Spleen (tissue), 11 donors: ENCODE measurements at regions not wholly inside any gene's neighbourhood (a gene's known extent, or its start where the extent isn't known, plus 50 kb on each side); places are given as distances from the start of the nearest gene placed in this dataset.

ENCODE experiments used
- DNase-seq: peaks from one replicate; pipeline ENCODE4 v3.0.0-alpha.2; 2020
- H3K27ac ChIP-seq, 8 donors: fragments of 200-600 bp; sonication (generic) in 7 of 8; 1 replicate in 4 of 8; 2 replicates in 4 of 8; pipeline versions ENCODE4 v1.5.0 to v1.8.0; 2016 to 2021; ENCODE audit warnings: inconsistent platforms in 4 of 8, mild to moderate bottlenecking in 4 of 8, moderate library complexity in 1 of 8
- H3K27me3 ChIP-seq, 7 donors: fragments of 200-600 bp; sonication (generic) in 6 of 7; replicated peaks in 1 of 7; 1 replicate in 4 of 7; 2 replicates in 3 of 7; pipeline versions ENCODE4 v1.5.0 to v1.8.0; 2016 to 2021; ENCODE audit warnings: inconsistent platforms in 3 of 7, mild to moderate bottlenecking in 1 of 7
- H3K36me3 ChIP-seq, 6 donors: fragments of 200-600 bp; sonication (generic) in 5 of 6; 1 replicate in 4 of 6; 2 replicates in 2 of 6; pipeline versions ENCODE4 v1.5.0 to v1.8.0; 2016 to 2021; ENCODE audit warnings: inconsistent platforms in 2 of 6
- H3K4me1 ChIP-seq, 6 donors: fragments of 200-600 bp; sonication (generic) in 5 of 6; 1 replicate in 3 of 6; 2 replicates in 3 of 6; pipeline versions ENCODE4 v1.5.0 to v1.8.0; 2016 to 2021; ENCODE audit warnings: inconsistent platforms in 3 of 6
- H3K4me3 ChIP-seq, 8 donors: fragments of 200-600 bp; sonication (generic) in 7 of 8; 1 replicate in 4 of 8; 2 replicates in 4 of 8; pipeline versions ENCODE4 v1.5.0 to v1.8.0; 2016 to 2021; ENCODE audit warnings: inconsistent platforms in 4 of 8, mild to moderate bottlenecking in 4 of 8, moderate library complexity in 2 of 8
- H3K9me3 ChIP-seq, 8 donors: fragments of 200-600 bp; sonication (generic) in 7 of 8; 1 replicate in 4 of 8; 2 replicates in 4 of 8; pipeline versions ENCODE4 v1.5.0 to v1.8.0; 2016 to 2021; ENCODE audit warnings: inconsistent platforms in 4 of 8
- POLR2A ChIP-seq, 3 donors: fragments of 450-650 bp; IDR thresholded peaks; one replicate each; pipeline ENCODE4 v1.5.1; 2017; ENCODE audit warnings: antibody characterized with exemption in 3 of 3, mild to moderate bottlenecking in 1 of 3
- POLR2AphosphoS5 ChIP-seq, 3 donors: sonication (generic); formaldehyde crosslinking; IDR thresholded peaks; one replicate each; pipeline ENCODE4 v1.5.1; 2017; ENCODE audit warnings: antibody characterized with exemption in 3 of 3
- WGBS, 5 donors: extraction: QIAGEN DNeasy Blood & Tissue Kit in 3 of 5; methylation state at CpG; one replicate each; pipeline versions ENCODE4 v1.1.5 to v1.1.7; 2013 to 2018; 5-methylcytosine and 5-hydroxymethylcytosine counted together
- intact Hi-C: fragments of 100-400 bp; cut with DNase I; formaldehyde crosslinking; loops from one replicate; pipeline ENCODE4 v1.15.0; 2023; ENCODE audit warnings: low total_unique reads
- TF ChIP-seq, protein P1 (sequence below), 11 experiments: fragments of 200-600 bp in 7 of 11; fragments of 450-650 bp in 4 of 11; sonication (generic) in 4 of 11; IDR thresholded peaks in 8 of 11; conservative IDR thresholded peaks in 3 of 11; 1 replicate in 7 of 11; 2 replicates in 4 of 11; pipeline versions ENCODE4 v1.4.0 to v1.8.0; 2016 to 2021; ENCODE audit warnings: antibody characterized with exemption in 11 of 11, inconsistent platforms in 4 of 11, mild to moderate bottlenecking in 1 of 11
- donor health status: healthy with polysubstance abuse.
- donor health status: DM: no; HTN: no; CAD: no; lungs with moderate emphysema.
- donor health status: DM: no; HTN: no; CAD: no.
- donor health status: Bipolar disorder and iron deficiency.
- donor health status: healthy.
- donor health status: DM: no; HTN: no; CAD: no.
- donor health status: DM: yes; HTN: yes; CAD: no.

DNA sequence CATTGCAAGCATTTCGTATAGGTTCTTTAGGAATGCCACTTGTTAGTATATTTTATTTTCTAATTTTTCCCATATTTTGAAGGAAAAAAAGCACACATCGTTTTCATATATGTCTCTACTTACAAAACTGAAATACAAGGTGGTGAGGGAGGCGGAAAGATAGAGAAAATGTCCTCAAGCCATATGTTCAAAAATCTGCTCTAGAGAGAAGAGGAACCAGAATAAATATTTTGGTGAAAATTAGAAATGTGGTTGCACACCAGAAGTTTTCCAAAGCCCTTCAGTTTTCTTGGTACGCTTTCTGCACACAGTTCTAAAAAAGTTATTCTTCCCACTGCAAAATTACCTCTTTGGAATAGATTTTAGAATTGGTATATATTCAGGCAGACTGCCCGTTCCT lies 107.4 kb upstream of the RHOBTB1 start:
- no peak for DNase-seq
- TF ChIP-seq POLR2AphosphoS5 (IDR thresholded peaks at IDR 0.05), result no peak
- TF ChIP-seq, protein P1, sequence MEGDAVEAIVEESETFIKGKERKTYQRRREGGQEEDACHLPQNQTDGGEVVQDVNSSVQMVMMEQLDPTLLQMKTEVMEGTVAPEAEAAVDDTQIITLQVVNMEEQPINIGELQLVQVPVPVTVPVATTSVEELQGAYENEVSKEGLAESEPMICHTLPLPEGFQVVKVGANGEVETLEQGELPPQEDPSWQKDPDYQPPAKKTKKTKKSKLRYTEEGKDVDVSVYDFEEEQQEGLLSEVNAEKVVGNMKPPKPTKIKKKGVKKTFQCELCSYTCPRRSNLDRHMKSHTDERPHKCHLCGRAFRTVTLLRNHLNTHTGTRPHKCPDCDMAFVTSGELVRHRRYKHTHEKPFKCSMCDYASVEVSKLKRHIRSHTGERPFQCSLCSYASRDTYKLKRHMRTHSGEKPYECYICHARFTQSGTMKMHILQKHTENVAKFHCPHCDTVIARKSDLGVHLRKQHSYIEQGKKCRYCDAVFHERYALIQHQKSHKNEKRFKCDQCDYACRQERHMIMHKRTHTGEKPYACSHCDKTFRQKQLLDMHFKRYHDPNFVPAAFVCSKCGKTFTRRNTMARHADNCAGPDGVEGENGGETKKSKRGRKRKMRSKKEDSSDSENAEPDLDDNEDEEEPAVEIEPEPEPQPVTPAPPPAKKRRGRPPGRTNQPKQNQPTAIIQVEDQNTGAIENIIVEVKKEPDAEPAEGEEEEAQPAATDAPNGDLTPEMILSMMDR (IDR thresholded peaks at IDR 0.05 in 8 of 11, conservative IDR thresholded peaks at IDR 0.05 in 3 of 11), result no peak
- no peak for TF ChIP-seq POLR2A (IDR thresholded peaks at IDR 0.05)
- Histone ChIP-seq H3K4me1 (no peaks in the 10 kb centered on the region), H3K9me3 (no peaks in the 10 kb centered on the region), H3K4me3 (no peak overlapping the region), H3K36me3 (no peaks in the 10 kb centered on the region), H3K27ac (no peak overlapping the region), H3K27me3 (no peaks in the 10 kb centered on the region)
- WGBS, 5 donors, result 83 to 94% (median 84%) methylated on average over 5 of the region's 5 CpGs
- intact Hi-C loops, result no loop called here

- Histone ChIP-seq H3K27me3 (no peaks in the 10 kb centered on the region), H3K9me3 (no peaks in the 10 kb centered on the region), H3K4me3 (no peak overlapping the region), H3K27ac (no peak overlapping the region), H3K36me3 (no peaks in the 10 kb centered on the region), H3K4me1 (no peaks in the 10 kb centered on the region)
- DNase-seq, result no peak
- TF ChIP-seq POLR2AphosphoS5 (IDR thresholded peaks at IDR 0.05), result no peak
- TF ChIP-seq POLR2A (IDR thresholded peaks at IDR 0.05), result no peak
- TF ChIP-seq, protein P1 (IDR thresholded peaks at IDR 0.05 in 8 of 11, conservative IDR thresholded peaks at IDR 0.05 in 3 of 11), result no peak
- WGBS, 5 donors, result 85 to 95% (median 86%) methylated on average over 5 of the region's 5 CpGs
- intact Hi-C loops, result no loop called here
Observed at GRCh38 chr10:61050120-61050745, 106.2 kb upstream of the RHOBTB1 start.

DNA sequence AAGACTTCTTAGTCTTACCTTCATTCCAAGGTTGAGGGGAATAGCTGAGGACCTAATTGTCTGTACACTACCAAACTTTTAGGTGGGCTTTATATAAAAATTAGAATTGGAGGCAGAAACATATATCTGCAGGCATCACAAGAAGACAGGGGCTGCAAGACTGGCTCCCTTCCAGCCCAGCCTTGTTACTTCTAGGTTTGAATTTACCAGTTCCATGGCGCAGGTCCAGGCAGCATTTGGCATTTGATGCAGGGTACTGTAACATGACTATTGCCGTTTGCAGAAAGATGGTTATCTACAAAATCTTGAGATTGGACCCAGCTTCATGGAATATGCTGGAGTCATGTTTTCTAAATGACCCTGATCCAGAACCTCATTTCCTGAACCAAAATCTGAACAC lies 105.4 kb upstream of the RHOBTB1 start:
- TF ChIP-seq POLR2A (IDR thresholded peaks at IDR 0.05) (no peak), POLR2AphosphoS5 (IDR thresholded peaks at IDR 0.05) (no peak)
- TF ChIP-seq, protein P1 (IDR thresholded peaks at IDR 0.05 in 8 of 11, conservative IDR thresholded peaks at IDR 0.05 in 3 of 11), result no peak
- Histone ChIP-seq H3K4me3 (no peak overlapping the region), H3K4me1 (no peaks in the 10 kb centered on the region), H3K27ac (no peak overlapping the region), H3K9me3 (no peaks in the 10 kb centered on the region), H3K27me3 (no peaks in the 10 kb centered on the region), H3K36me3 (no peaks in the 10 kb centered on the region)
- 69 to 95% (median 74%) methylated on average over 2 of the region's 2 CpGs for WGBS, 5 donors
- DNase-seq, result no peak
- intact Hi-C loops, result no loop called here

- TF ChIP-seq, protein P1 (IDR thresholded peaks at IDR 0.05 in 8 of 11, conservative IDR thresholded peaks at IDR 0.05 in 3 of 11), result no peak
- TF ChIP-seq POLR2A (IDR thresholded peaks at IDR 0.05), result no peak
- TF ChIP-seq POLR2AphosphoS5 (IDR thresholded peaks at IDR 0.05), result no peak
- intact Hi-C loops, result no loop called here
- no peak overlapping the region for H3K27ac ChIP-seq
- WGBS, 5 donors, result 87 to 93% (median 89%) methylated on average over 8 of the region's 8 CpGs
- no peaks in the 10 kb centered on the region for H3K36me3 ChIP-seq
- H3K27me3 ChIP-seq, result no peaks in the 10 kb centered on the region
- DNase-seq, result no peak
- no peaks in the 10 kb centered on the region for H3K4me1 ChIP-seq
- no peaks in the 10 kb centered on the region for H3K9me3 ChIP-seq
- H3K4me3 ChIP-seq, result no peak overlapping the region
Observed at GRCh38 chr10:61047788-61048560, 104.0 kb upstream of the RHOBTB1 start.
